IMR-90 (cell line): ENCODE measurements at regions not wholly inside any gene's neighbourhood (a gene's known extent, or its start where the extent isn't known, plus 50 kb on each side); places are given as distances from the start of the nearest gene placed in this dataset.

Experiments
- ATAC-seq: fragments of 200-7000 bp; cut with Tn5 transposase; 2 replicates; pipeline ENCODE4 v1.9.1; 2020; ENCODE audit warnings: low read depth, mild to moderate bottlenecking, moderate library complexity
- BruUV-seq: library from RNA; stranded (reverse); fragments of 400-500 nt; replicated peaks from 2 replicates; lab custom pipeline; 2021; lab: Mats Ljungman, UMichigan
- CTCF ChIA-PET: fragments of 300-600 bp; formaldehyde crosslinking; extraction: SDS; loops from one replicate; lab custom pipeline; 2021; ENCODE audit warnings: antibody characterized with exemption; lab: Yijun Ruan, JAX
- POLR2A ChIA-PET: fragments of 300-600 bp; sonication (Branson Sonifier 250); formaldehyde crosslinking; loops from one replicate; lab custom pipeline; 2022; ENCODE audit warnings: antibody characterized with exemption; ENCODE audit not compliant: unreplicated experiment; lab: Charles Lee
- DNase-seq: peaks from one replicate; pipeline ENCODE4 v3.0.0; 2013
- H2AFZ ChIP-seq: replicated peaks from 2 replicates; pipeline ENCODE3; 2013; ENCODE audit warnings: low read length, mild to moderate bottlenecking; ENCODE audit not compliant: poor library complexity
- H2AK5ac ChIP-seq: 2 replicates; pipeline ENCODE4 v1.6.1; 2013; ENCODE audit warnings: low read depth, low read length, inconsistent platforms
- H2AK9ac ChIP-seq: replicated peaks from 2 replicates; pipeline ENCODE3; 2013; ENCODE audit warnings: mild to moderate bottlenecking, low read depth, low read length, moderate library complexity; ENCODE audit not compliant: poor library complexity
- H2BK120ac ChIP-seq: 2 replicates; pipeline ENCODE4 v1.6.1; 2013; ENCODE audit warnings: low read depth, low read length, inconsistent platforms
- H2BK15ac ChIP-seq: 3 replicates; pipeline ENCODE4 v1.6.1; 2013; ENCODE audit warnings: low read depth, low read length, inconsistent platforms
- H2BK20ac ChIP-seq: 2 replicates; pipeline ENCODE4 v1.6.1; 2013; ENCODE audit warnings: low read depth, mild to moderate bottlenecking, inconsistent platforms, low read length, moderate library complexity
- H2BK5ac ChIP-seq: 2 replicates; pipeline ENCODE4 v1.6.1; 2013; ENCODE audit warnings: mild to moderate bottlenecking, low read depth, low read length, inconsistent platforms; ENCODE audit not compliant: poor library complexity, severe bottlenecking
- H3K14ac ChIP-seq: replicated peaks from 2 replicates; pipeline ENCODE4 v1.6.1; 2013; ENCODE audit warnings: low read depth, low read length, inconsistent platforms
- H3K18ac ChIP-seq: 2 replicates; pipeline ENCODE4 v1.6.1; 2013; ENCODE audit warnings: low read depth, low read length, control low read depth
- H3K23ac ChIP-seq: 2 replicates; pipeline ENCODE4 v1.6.1; 2013; ENCODE audit warnings: low read depth, low read length, inconsistent platforms
- H3K27ac ChIP-seq: 2 replicates; pipeline ENCODE4 v1.5.1; 2013; ENCODE audit warnings: mild to moderate bottlenecking, control low read depth, low read length; ENCODE audit not compliant: insufficient read depth
- H3K27me3 ChIP-seq: 2 replicates; pipeline ENCODE4 v1.6.1; 2013; ENCODE audit warnings: low read length; ENCODE audit not compliant: control insufficient read depth, insufficient read depth
- H3K36me3 ChIP-seq: 2 replicates; pipeline ENCODE4 v1.6.1; 2013; ENCODE audit warnings: low read length, mixed read lengths; ENCODE audit not compliant: control insufficient read depth, insufficient read depth
- H3K4ac ChIP-seq: 2 replicates; pipeline ENCODE4 v1.6.1; 2013; ENCODE audit warnings: low read depth, low read length, inconsistent platforms
- H3K4me1 ChIP-seq: 2 replicates; pipeline ENCODE4 v1.6.1; 2013; ENCODE audit warnings: low read length, mixed read lengths; ENCODE audit not compliant: control insufficient read depth, insufficient read depth
- H3K4me2 ChIP-seq: 2 replicates; pipeline ENCODE4 v1.6.1; 2013; ENCODE audit warnings: low read depth, mild to moderate bottlenecking, control low read depth, low read length, moderate library complexity
- H3K4me3 ChIP-seq: 2 replicates; pipeline ENCODE4 v1.5.1; 2013; ENCODE audit warnings: low read depth, mild to moderate bottlenecking, control low read depth, low read length, moderate library complexity; ENCODE audit not compliant: insufficient read depth
- H3K56ac ChIP-seq: 2 replicates; pipeline ENCODE4 v1.6.1; 2013; ENCODE audit warnings: low read length, inconsistent platforms; ENCODE audit not compliant: insufficient read depth; ENCODE audit errors: extremely low read depth
- H3K79me1 ChIP-seq, 2 experiments: 2 replicates each; pipeline ENCODE4 v1.6.1; 2013; ENCODE audit warnings: low read length in 2 of 2, inconsistent platforms in 1 of 2, low read depth in 1 of 2
- H3K9ac ChIP-seq: 2 replicates; pipeline ENCODE4 v1.6.1; 2013; ENCODE audit warnings: low read depth, low read length, control low read depth
- H3K9me1 ChIP-seq: 2 replicates; pipeline ENCODE4 v1.6.1; 2013; ENCODE audit warnings: low read length, inconsistent platforms; ENCODE audit not compliant: insufficient read depth
- H3K9me3 ChIP-seq: 2 replicates; pipeline ENCODE4 v1.6.1; 2013; ENCODE audit warnings: low read length; ENCODE audit not compliant: control insufficient read depth, insufficient read depth
- H4K20me1 ChIP-seq: 2 replicates; pipeline ENCODE4 v1.6.1; 2013; ENCODE audit warnings: low read length, inconsistent platforms; ENCODE audit not compliant: insufficient read depth
- H4K5ac ChIP-seq: 2 replicates; pipeline ENCODE4 v1.6.1; 2013; ENCODE audit warnings: mild to moderate bottlenecking, low read depth, low read length, control low read depth
- H4K8ac ChIP-seq, 2 experiments: 2 replicates each; pipeline ENCODE4 v1.6.1; 2013; ENCODE audit warnings: low read depth in 2 of 2, low read length in 2 of 2, control low read depth in 1 of 2, inconsistent platforms in 1 of 2
- H4K91ac ChIP-seq: 2 replicates; pipeline ENCODE4 v1.6.1; 2013; ENCODE audit warnings: low read depth, low read length, inconsistent platforms; ENCODE audit not compliant: insufficient read depth
- CEBPB ChIP-seq: IDR thresholded peaks from 2 replicates; pipeline ENCODE4 v1.6.1; 2012; ENCODE audit warnings: low read depth, low read length, improper control_type of control experiment
- CHD1 ChIP-seq: IDR thresholded peaks from 2 replicates; pipeline ENCODE4 v1.6.1; 2012; ENCODE audit warnings: low read depth, low read length, improper control_type of control experiment
- FOS ChIP-seq: fragments of 150-350 bp; IDR thresholded peaks from 2 replicates; pipeline ENCODE4 v1.6.1; 2016; ENCODE audit warnings: low read depth, low read length
- MAFK ChIP-seq: IDR thresholded peaks from 2 replicates; pipeline ENCODE4 v1.6.1; 2012; ENCODE audit warnings: low read depth, low read length, improper control_type of control experiment
- MAZ ChIP-seq: IDR thresholded peaks from 2 replicates; pipeline ENCODE4 v1.6.1; 2012; ENCODE audit warnings: low read depth, mild to moderate bottlenecking, low read length, improper control_type of control experiment, moderate library complexity, borderline replicate concordance
- MXI1 ChIP-seq: IDR thresholded peaks from 2 replicates; pipeline ENCODE4 v1.6.1; 2012; ENCODE audit warnings: low read depth, mild to moderate bottlenecking, low read length, moderate library complexity, borderline replicate concordance
- NFE2L2 ChIP-seq: fragments of 150-350 bp; IDR thresholded peaks from 2 replicates; pipeline ENCODE4 v1.6.1; 2016; ENCODE audit warnings: low read depth, mild to moderate bottlenecking, low read length
- RAD21 ChIP-seq: IDR thresholded peaks from 2 replicates; pipeline ENCODE4 v1.6.1; 2012; ENCODE audit warnings: low read length, improper control_type of control experiment
- RCOR1 ChIP-seq: IDR thresholded peaks from 2 replicates; pipeline ENCODE4 v1.6.1; 2012; ENCODE audit warnings: mild to moderate bottlenecking, low read length, improper control_type of control experiment; ENCODE audit not compliant: insufficient replicate concordance
- RFX5 ChIP-seq: IDR thresholded peaks from 2 replicates; pipeline ENCODE4 v1.8.0; 2012; ENCODE audit warnings: low read depth, mild to moderate bottlenecking, low read length, moderate library complexity
- WGBS, 2 experiments: methylation state at CpG; one replicate each; pipeline versions ENCODE4 v1.1.5 to v1.1.7; 2013; ENCODE audit warnings: missing lambda C conversion rate in 2 of 2; ENCODE audit not compliant: insufficient read length in 1 of 2; ENCODE audit errors: extremely low coverage in 2 of 2; 5-methylcytosine and 5-hydroxymethylcytosine counted together
- dilution Hi-C: fragments of 300-500 bp; cut with HindIII; formaldehyde crosslinking; loops from one replicate; pipeline ENCODE4 v1.14.3; 2018; ENCODE audit warnings: low sequenced_read_pairs; ENCODE audit not compliant: unreplicated experiment
- in situ Hi-C: fragments of 300-500 bp; cut with MboI; formaldehyde crosslinking; loops from 3 replicates; pipeline ENCODE4 v1.14.3; 2019; ENCODE audit warnings: low sequenced_read_pairs, inconsistent platforms, mixed read lengths
- intact Hi-C: fragments of 100-400 bp; cut with micrococcal nuclease; formaldehyde crosslinking; loops from 2 replicates; pipeline ENCODE4 v1.10.0; 2022
- TF ChIP-seq, protein P1 (sequence below): conservative IDR thresholded peaks from 2 replicates; pipeline ENCODE4 v1.5.1; 2012; ENCODE audit warnings: mild to moderate bottlenecking, low read depth, low read length, improper control_type of control experiment
- TF ChIP-seq, protein P2 (sequence below): fragments of 150-350 bp; IDR thresholded peaks from 2 replicates; pipeline ENCODE4 v1.6.1; 2017; ENCODE audit warnings: mild to moderate bottlenecking, antibody characterized with exemption, low read length, low read depth
- TF ChIP-seq, protein P3 (sequence below): fragments of 150-350 bp; IDR thresholded peaks from 2 replicates; pipeline ENCODE4 v1.6.1; 2016; ENCODE audit warnings: low read depth, mild to moderate bottlenecking, low read length, moderate library complexity, borderline replicate concordance

DNA sequence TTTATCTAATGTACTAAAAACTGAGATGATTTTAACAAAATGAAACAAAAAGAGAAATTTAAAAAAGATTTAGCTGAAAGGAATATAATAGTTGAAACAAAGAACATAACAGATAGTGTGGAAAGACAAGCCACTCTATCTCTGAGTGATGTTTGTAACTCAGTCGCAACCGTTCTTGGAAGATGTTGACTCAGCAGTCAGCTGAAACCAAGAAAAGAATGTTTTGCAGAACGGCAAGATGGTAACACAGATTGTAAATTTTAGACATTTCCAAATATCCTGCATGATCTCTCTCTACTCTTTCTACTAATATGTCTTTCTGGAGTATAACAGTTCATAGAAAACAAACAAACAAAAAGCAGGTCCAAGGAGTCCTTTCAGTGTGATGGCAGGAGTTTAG lies 746.1 kb upstream of the CDH6 start:
- no peak overlapping the region for H2AK9ac ChIP-seq
- H2BK120ac ChIP-seq, result no peak overlapping the region
- ATAC-seq (no peak), DNase-seq (no peak)
- no TSS peak for BruUV-seq
- no peaks in the 10 kb centered on the region for H3K27me3 ChIP-seq
- no peaks in the 10 kb centered on the region for H3K4me1 ChIP-seq
- H2AFZ ChIP-seq, result no peak overlapping the region
- H3K4me3 ChIP-seq, result no peak overlapping the region
- H2BK20ac ChIP-seq, result no peak overlapping the region
- H3K4ac ChIP-seq, result no peak overlapping the region
- no peak overlapping the region for H4K5ac ChIP-seq
- intact Hi-C loops (no loop called here), in situ Hi-C loops (no loop called here), dilution Hi-C loops (no loop called here)
- H3K9ac ChIP-seq, result no peak overlapping the region
- no peak overlapping the region for H2BK5ac ChIP-seq
- H3K4me2 ChIP-seq, result no peak overlapping the region
- no peaks in the 10 kb centered on the region for H4K20me1 ChIP-seq
- no peak overlapping the region for H4K8ac ChIP-seq
- H3K36me3 ChIP-seq, result no peaks in the 10 kb centered on the region
- no peak overlapping the region for H2AK5ac ChIP-seq
- no CpG with 5 or more reads among the region's 3 CpGs for WGBS, 2 experiments
- no peak overlapping the region for H3K23ac ChIP-seq
- H3K18ac ChIP-seq, result no peak overlapping the region
- H3K9me1 ChIP-seq, result no peaks in the 10 kb centered on the region
- CTCF ChIA-PET, result no interaction called here
- POLR2A ChIA-PET, result no interaction called here
- H3K27ac ChIP-seq, result no peak overlapping the region
- H3K9me3 ChIP-seq, result no peaks in the 10 kb centered on the region
- H2BK15ac ChIP-seq, result no peak overlapping the region
- no peak overlapping the region for H4K91ac ChIP-seq
- no peaks in the 10 kb centered on the region for H3K79me1 ChIP-seq
- H3K14ac ChIP-seq, result no peak overlapping the region
- H3K56ac ChIP-seq, result no peak overlapping the region
- TF ChIP-seq, protein P1, sequence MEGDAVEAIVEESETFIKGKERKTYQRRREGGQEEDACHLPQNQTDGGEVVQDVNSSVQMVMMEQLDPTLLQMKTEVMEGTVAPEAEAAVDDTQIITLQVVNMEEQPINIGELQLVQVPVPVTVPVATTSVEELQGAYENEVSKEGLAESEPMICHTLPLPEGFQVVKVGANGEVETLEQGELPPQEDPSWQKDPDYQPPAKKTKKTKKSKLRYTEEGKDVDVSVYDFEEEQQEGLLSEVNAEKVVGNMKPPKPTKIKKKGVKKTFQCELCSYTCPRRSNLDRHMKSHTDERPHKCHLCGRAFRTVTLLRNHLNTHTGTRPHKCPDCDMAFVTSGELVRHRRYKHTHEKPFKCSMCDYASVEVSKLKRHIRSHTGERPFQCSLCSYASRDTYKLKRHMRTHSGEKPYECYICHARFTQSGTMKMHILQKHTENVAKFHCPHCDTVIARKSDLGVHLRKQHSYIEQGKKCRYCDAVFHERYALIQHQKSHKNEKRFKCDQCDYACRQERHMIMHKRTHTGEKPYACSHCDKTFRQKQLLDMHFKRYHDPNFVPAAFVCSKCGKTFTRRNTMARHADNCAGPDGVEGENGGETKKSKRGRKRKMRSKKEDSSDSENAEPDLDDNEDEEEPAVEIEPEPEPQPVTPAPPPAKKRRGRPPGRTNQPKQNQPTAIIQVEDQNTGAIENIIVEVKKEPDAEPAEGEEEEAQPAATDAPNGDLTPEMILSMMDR, result no peak
- TF ChIP-seq CEBPB, result no peak
- TF ChIP-seq MXI1, result no peak
- TF ChIP-seq RCOR1, result no peak
- no peak for TF ChIP-seq MAFK
- TF ChIP-seq RFX5, result no peak
- no peak for TF ChIP-seq NFE2L2
- TF ChIP-seq CHD1, result no peak
- TF ChIP-seq, protein P2, sequence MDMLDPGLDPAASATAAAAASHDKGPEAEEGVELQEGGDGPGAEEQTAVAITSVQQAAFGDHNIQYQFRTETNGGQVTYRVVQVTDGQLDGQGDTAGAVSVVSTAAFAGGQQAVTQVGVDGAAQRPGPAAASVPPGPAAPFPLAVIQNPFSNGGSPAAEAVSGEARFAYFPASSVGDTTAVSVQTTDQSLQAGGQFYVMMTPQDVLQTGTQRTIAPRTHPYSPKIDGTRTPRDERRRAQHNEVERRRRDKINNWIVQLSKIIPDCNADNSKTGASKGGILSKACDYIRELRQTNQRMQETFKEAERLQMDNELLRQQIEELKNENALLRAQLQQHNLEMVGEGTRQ, result no peak
- TF ChIP-seq, protein P3, sequence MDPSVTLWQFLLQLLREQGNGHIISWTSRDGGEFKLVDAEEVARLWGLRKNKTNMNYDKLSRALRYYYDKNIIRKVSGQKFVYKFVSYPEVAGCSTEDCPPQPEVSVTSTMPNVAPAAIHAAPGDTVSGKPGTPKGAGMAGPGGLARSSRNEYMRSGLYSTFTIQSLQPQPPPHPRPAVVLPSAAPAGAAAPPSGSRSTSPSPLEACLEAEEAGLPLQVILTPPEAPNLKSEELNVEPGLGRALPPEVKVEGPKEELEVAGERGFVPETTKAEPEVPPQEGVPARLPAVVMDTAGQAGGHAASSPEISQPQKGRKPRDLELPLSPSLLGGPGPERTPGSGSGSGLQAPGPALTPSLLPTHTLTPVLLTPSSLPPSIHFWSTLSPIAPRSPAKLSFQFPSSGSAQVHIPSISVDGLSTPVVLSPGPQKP, result no peak
- no peak for TF ChIP-seq MAZ
- no peak for TF ChIP-seq RAD21
- TF ChIP-seq FOS, result no peak
